ENCODE measurements at regions not wholly inside any gene's neighbourhood (a gene's known extent, or its start where the extent isn't known, plus 50 kb on each side); places are given as distances from the start of the nearest gene placed in this dataset.

DNA sequence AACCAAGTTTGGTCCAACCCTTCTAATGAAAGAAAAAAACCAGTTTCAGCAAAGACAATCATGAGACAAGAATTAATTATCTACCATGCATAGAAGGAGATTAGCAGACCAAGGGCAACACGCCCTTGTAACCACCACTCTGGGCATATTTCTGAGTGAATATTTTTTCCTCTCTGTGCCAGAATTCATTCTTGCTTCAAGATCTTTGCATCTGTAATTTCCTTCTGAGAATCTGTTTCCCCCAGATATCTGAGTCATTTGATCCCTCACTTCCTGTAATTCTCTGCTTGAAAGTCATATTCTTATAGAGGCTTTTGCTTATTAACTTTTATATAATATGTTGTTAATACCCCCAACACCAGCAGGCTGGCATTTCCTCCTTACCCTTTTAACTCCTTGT, 243.7 kb downstream of the SLC16A7 start:
- no peak overlapping the region for H3K4me3 Mint-ChIP-seq
- H3K9me3 Mint-ChIP-seq, result no peaks in the 10 kb centered on the region
- no peak overlapping the region for H3K27ac Mint-ChIP-seq
- TF ChIP-seq, protein P1, sequence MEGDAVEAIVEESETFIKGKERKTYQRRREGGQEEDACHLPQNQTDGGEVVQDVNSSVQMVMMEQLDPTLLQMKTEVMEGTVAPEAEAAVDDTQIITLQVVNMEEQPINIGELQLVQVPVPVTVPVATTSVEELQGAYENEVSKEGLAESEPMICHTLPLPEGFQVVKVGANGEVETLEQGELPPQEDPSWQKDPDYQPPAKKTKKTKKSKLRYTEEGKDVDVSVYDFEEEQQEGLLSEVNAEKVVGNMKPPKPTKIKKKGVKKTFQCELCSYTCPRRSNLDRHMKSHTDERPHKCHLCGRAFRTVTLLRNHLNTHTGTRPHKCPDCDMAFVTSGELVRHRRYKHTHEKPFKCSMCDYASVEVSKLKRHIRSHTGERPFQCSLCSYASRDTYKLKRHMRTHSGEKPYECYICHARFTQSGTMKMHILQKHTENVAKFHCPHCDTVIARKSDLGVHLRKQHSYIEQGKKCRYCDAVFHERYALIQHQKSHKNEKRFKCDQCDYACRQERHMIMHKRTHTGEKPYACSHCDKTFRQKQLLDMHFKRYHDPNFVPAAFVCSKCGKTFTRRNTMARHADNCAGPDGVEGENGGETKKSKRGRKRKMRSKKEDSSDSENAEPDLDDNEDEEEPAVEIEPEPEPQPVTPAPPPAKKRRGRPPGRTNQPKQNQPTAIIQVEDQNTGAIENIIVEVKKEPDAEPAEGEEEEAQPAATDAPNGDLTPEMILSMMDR (IDR thresholded peaks at IDR 0.05; ENCODE audit: unreplicated experiment), result no peak
- DNase-seq (ENCODE audit: low spot score in 2 of 2, unreplicated experiment in 2 of 2), result no peak
- H3K4me1 Mint-ChIP-seq, result no peaks in the 10 kb centered on the region
- H3K27me3 Mint-ChIP-seq (ENCODE audit: low read depth), result no peaks in the 10 kb centered on the region
- H3K36me3 Mint-ChIP-seq, result no peaks in the 10 kb centered on the region

DNA sequence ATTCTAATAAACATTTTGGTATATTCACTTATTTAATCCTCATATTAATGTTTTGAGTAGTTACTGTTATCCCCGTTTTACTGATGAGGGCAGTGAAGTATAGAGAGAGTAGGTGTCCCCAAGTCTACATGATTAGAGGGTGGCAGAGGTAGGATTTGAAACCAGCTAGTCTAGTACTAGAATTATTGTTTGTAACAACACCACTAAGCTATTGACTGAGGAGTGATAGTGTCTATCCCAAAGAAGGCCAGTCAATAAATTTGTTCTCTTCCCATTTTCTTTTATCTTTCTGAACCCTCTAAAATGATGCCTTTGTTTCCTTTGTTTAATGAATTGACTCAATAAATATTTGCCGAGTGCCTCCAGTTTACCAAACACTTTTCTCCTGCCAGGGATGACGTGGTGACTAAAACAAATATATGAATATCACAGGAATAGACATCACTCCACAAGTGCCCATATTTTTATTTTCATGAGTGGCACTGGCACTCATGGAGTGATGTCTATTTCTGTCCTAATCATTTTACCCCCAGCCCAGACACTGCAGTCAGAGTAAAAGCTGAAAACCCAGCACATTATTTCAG, 247.5 kb downstream of the SLC16A7 start:
- Mint-ChIP-seq H3K9me3 (no peaks in the 10 kb centered on the region), H3K27ac (no peak overlapping the region), H3K36me3 (no peaks in the 10 kb centered on the region), H3K4me3 (no peak overlapping the region), H3K27me3 (ENCODE audit: low read depth) (no peaks in the 10 kb centered on the region), H3K4me1 (peaks cover 5% of the 10 kb centered on the region)
- TF ChIP-seq, protein P1 (IDR thresholded peaks at IDR 0.05; ENCODE audit: unreplicated experiment), result no peak
- DNase-seq (ENCODE audit: low spot score in 2 of 2, unreplicated experiment in 2 of 2), result no peak

DNA sequence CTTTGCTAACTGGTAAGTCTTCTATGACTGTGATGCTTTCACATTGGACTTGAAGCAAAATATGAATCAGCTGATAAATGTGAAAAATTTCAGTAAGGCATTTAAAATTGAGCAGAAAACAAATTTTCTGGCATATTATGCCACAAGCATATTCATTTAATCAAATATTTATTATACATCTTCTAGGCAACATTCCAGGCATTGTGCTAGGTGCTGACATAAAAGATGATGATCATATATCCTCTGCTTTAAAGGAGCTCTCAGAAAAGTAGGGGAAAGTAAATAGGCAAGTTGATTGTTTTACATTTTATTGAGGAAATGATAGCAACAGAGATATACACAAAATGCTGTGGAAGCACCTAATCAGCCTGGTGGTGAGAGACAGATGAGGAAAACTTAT, 248.9 kb downstream of the SLC16A7 start:
- H3K9me3 Mint-ChIP-seq, result no peaks in the 10 kb centered on the region
- H3K27me3 Mint-ChIP-seq (ENCODE audit: low read depth), result no peaks in the 10 kb centered on the region
- H3K4me3 Mint-ChIP-seq, result no peak overlapping the region
- no peaks in the 10 kb centered on the region for H3K36me3 Mint-ChIP-seq
- no peak overlapping the region for H3K27ac Mint-ChIP-seq
- TF ChIP-seq, protein P1 (IDR thresholded peaks at IDR 0.05; ENCODE audit: unreplicated experiment), result no peak
- no peak for DNase-seq (ENCODE audit: low spot score in 2 of 2, unreplicated experiment in 2 of 2)
- H3K4me1 Mint-ChIP-seq, result peaks cover 5% of the 10 kb centered on the region

DNA sequence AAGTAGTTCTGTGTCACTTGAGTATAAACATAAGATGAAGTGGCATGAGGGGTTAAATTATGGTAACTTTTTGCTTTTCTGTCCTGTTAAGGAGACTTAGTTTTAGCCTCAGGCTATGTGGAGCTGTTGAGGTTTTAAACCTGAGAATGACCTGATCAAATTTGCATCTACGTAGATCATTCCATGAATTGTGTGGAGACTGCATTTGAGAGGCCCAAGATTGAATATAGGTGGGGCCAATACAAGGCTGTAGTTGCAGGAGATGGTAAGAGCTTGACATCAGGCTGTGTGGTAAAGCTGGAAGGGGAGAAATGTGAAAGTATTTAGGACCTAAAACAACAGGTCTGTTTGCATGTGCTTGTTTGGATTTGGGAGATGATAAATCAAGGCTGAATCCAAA, 249.5 kb downstream of the SLC16A7 start:
- H3K4me3 Mint-ChIP-seq, result no peak overlapping the region
- TF ChIP-seq, protein P1 (IDR thresholded peaks at IDR 0.05; ENCODE audit: unreplicated experiment), result no peak
- H3K36me3 Mint-ChIP-seq, result no peaks in the 10 kb centered on the region
- H3K27me3 Mint-ChIP-seq (ENCODE audit: low read depth), result no peaks in the 10 kb centered on the region
- H3K4me1 Mint-ChIP-seq, result peaks cover 5% of the 10 kb centered on the region
- DNase-seq (ENCODE audit: low spot score in 2 of 2, unreplicated experiment in 2 of 2), result no peak
- no peak overlapping the region for H3K27ac Mint-ChIP-seq
- no peaks in the 10 kb centered on the region for H3K9me3 Mint-ChIP-seq

DNA sequence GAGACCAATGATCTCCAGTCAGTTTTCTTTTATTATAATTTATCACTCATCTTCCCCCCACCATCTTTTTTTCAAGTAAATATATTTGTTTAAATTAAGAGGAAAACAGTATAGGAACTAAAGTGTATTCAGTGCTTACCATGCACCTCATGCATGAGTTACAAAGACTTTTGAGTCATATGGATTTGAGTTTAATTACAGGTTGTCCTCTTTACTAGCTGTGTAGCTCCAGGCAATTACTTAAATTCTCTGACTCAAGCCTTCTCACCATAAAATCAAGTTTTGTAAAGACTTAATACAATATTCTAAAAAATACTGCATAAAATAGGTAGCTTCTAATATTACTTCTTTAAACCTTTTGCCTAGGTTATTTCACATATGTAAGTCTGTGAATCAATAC, 251.3 kb downstream of the SLC16A7 start:
- no peak overlapping the region for H3K4me3 Mint-ChIP-seq
- TF ChIP-seq, protein P1 (IDR thresholded peaks at IDR 0.05; ENCODE audit: unreplicated experiment), result no peak
- H3K36me3 Mint-ChIP-seq, result no peaks in the 10 kb centered on the region
- H3K27me3 Mint-ChIP-seq (ENCODE audit: low read depth), result no peaks in the 10 kb centered on the region
- peaks cover 5% of the 10 kb centered on the region for H3K4me1 Mint-ChIP-seq
- DNase-seq (ENCODE audit: low spot score in 2 of 2, unreplicated experiment in 2 of 2), result no peak
- H3K27ac Mint-ChIP-seq, result no peak overlapping the region
- H3K9me3 Mint-ChIP-seq, result no peaks in the 10 kb centered on the region

DNA sequence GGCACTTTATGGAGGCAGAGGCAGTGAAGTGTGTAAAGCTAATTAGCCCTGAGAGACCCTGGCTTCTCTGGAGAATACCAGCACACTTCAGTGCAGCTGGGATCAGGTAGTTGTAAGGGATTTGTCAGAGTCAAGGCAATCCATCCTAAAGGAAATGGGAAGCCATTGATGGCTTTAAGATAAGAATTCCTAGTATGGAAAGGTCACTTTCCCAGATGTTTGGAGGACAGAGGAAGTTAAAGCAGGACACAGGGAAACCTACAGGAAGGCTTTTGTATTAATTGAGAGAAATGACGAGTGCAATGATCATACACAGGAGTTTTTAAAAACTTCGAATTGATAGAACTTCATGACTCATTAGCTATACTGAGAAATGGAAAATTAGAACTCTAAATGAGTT, 254.4 kb downstream of the SLC16A7 start:
- H3K36me3 Mint-ChIP-seq, result no peaks in the 10 kb centered on the region
- H3K27me3 Mint-ChIP-seq (ENCODE audit: low read depth), result no peaks in the 10 kb centered on the region
- TF ChIP-seq, protein P1 (IDR thresholded peaks at IDR 0.05; ENCODE audit: unreplicated experiment), result no peak
- no peak overlapping the region for H3K4me3 Mint-ChIP-seq
- peaks cover under 1% of the 10 kb centered on the region for H3K4me1 Mint-ChIP-seq
- H3K9me3 Mint-ChIP-seq, result peaks cover 12% of the 10 kb centered on the region
- no peak for DNase-seq (ENCODE audit: low spot score in 2 of 2, unreplicated experiment in 2 of 2)
- no peak overlapping the region for H3K27ac Mint-ChIP-seq
